PC-3 (cell line): ENCODE measurements at regions not wholly inside any gene's neighbourhood (a gene's known extent, or its start where the extent isn't known, plus 50 kb on each side); places are given as distances from the start of the nearest gene placed in this dataset.

Experiments
- ATAC-seq: fragments of 200-7000 bp; cut with Tn5 transposase; 2 replicates; pipeline ENCODE4 v1.9.1; 2020; ENCODE audit warnings: mild to moderate bottlenecking, moderate library complexity
- BruUV-seq: library from RNA; stranded (reverse); fragments of 400-500 nt; replicated peaks from 2 replicates; lab custom pipeline; 2021; lab: Mats Ljungman, UMichigan
- CTCF ChIA-PET: fragments of 300-600 bp; sonication (Branson Sonifier 250); formaldehyde crosslinking; loops from one replicate; lab custom pipeline; 2022; ENCODE audit warnings: antibody characterized with exemption; lab: Charles Lee
- POLR2A ChIA-PET: fragments of 300-600 bp; sonication (Branson Sonifier 250); formaldehyde crosslinking; loops from one replicate; lab custom pipeline; 2022; ENCODE audit warnings: antibody characterized with exemption; ENCODE audit not compliant: unreplicated experiment; lab: Charles Lee
- DNase-seq: peaks from one replicate; pipeline ENCODE4 v3.0.0-alpha.2; 2015
- H2AFZ ChIP-seq: fragments of 300-600 bp; sonication (generic); 2 replicates; pipeline ENCODE4 v1.6.0; 2016; ENCODE audit warnings: antibody characterized with exemption, low read length
- H3F3A ChIP-seq: fragments of 300-600 bp; sonication (generic); one replicate; pipeline ENCODE4 v1.6.0; 2017; ENCODE audit warnings: antibody characterized with exemption, low read length, control low read depth, mild to moderate bottlenecking; ENCODE audit not compliant: unreplicated experiment
- H3K27ac ChIP-seq: fragments of 300-600 bp; sonication (generic); 2 replicates; pipeline ENCODE4 v1.5.1; 2016; ENCODE audit warnings: mild to moderate bottlenecking, low read length
- H3K27me3 ChIP-seq: fragments of 300-600 bp; sonication (generic); 2 replicates; pipeline ENCODE4 v1.6.1; 2016; ENCODE audit warnings: low read length, mixed read lengths
- H3K36me3 ChIP-seq: fragments of 300-600 bp; sonication (generic); 2 replicates; pipeline ENCODE4 v1.6.1; 2016; ENCODE audit warnings: low read depth, mixed run types, low read length, mixed read lengths
- H3K4me1 ChIP-seq: fragments of 300-600 bp; sonication (generic); 2 replicates; pipeline ENCODE4 v1.5.1; 2016; ENCODE audit warnings: low read length; ENCODE audit not compliant: insufficient read depth
- H3K4me2 ChIP-seq: fragments of 300-600 bp; sonication (generic); 2 replicates; pipeline ENCODE4 v1.6.0; 2016; ENCODE audit warnings: low read length
- H3K4me3 ChIP-seq: fragments of 300-600 bp; sonication (generic); 2 replicates; pipeline ENCODE4 v1.5.1; 2016; ENCODE audit warnings: mild to moderate bottlenecking, low read length, mixed read lengths
- H3K79me2 ChIP-seq: fragments of 300-600 bp; sonication (generic); 2 replicates; pipeline ENCODE4 v1.6.1; 2017; ENCODE audit warnings: low read length, mixed read lengths
- H3K9ac ChIP-seq: fragments of 300-600 bp; sonication (generic); 2 replicates; pipeline ENCODE4 v1.6.0; 2016; ENCODE audit warnings: mild to moderate bottlenecking, low read length
- H3K9me2 ChIP-seq: fragments of 300-600 bp; sonication (generic); replicated peaks from 2 replicates; pipeline ENCODE4 v1.6.1; 2016; ENCODE audit warnings: mixed run types, low read length, mixed read lengths
- H3K9me3 ChIP-seq: fragments of 300-600 bp; sonication (generic); 2 replicates; pipeline ENCODE4 v1.6.1; 2016; ENCODE audit warnings: low read length, mixed read lengths
- H4K20me1 ChIP-seq: fragments of 300-600 bp; sonication (generic); 2 replicates; pipeline ENCODE4 v1.6.1; 2016; ENCODE audit warnings: low read length, mixed read lengths
- EZH2 ChIP-seq: fragments of 300-600 bp; sonication (generic); IDR thresholded peaks from one replicate; pipeline ENCODE4 v1.6.1; 2017; ENCODE audit warnings: antibody characterized with exemption, mild to moderate bottlenecking, low read length; ENCODE audit not compliant: unreplicated experiment
- EZH2phosphoT487 ChIP-seq: fragments of 300-600 bp; sonication (generic); IDR thresholded peaks from 2 replicates; pipeline ENCODE4 v1.6.1; 2018; ENCODE audit warnings: mild to moderate bottlenecking, antibody characterized with exemption, low read length, borderline replicate concordance
- intact Hi-C: fragments of 100-400 bp; cut with micrococcal nuclease; formaldehyde crosslinking; loops from 2 replicates; pipeline ENCODE4 v1.9.0; 2023
- TF ChIP-seq, protein P1 (sequence below): fragments of 300-600 bp; sonication (generic); conservative IDR thresholded peaks from 2 replicates; pipeline ENCODE4 v1.5.1; 2017; ENCODE audit warnings: antibody characterized with exemption, low read depth, mild to moderate bottlenecking, low read length

DNA sequence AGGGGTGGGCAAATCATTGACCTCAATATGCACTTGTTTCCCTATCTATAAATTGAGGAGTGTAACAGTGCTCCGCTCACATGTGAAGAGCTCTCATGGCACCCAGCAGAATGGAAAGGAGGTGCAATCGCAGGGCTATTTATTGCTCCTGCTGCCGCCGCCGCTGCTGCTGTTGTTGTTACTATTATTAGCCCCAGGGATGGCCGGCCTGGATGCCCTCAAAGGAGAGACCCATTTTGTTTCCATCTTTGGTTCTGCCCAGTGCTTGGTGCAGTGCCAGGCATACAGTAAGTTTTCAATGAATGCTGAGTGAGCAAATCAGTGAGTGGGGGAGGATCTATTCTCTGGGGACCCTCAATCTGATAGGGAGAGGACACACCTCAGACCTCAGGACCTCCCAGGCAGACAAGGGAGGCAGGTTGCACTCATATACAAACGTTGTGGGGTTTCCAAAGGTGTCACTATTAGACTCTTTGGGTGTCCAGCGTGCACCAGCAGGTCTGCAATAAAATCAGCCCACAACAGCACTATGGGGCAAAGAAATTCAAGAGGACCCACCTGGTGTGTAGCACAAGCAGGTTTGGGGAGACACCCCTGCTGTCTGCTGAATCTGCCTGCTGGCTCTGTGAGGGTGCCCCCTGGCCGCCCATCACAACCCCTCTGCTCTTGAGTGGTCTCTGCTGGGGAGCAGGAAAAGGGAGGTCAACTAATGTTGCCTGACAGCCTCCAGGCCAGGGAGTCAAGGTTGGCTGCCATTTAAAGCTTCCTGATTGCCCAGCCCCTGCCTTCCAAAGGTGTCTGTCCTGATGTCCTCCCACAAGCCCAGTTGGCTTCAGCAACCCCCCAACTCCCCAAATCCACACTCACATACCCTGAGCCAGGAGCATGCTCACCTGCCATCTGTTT is 136.3 kb downstream of the ACTL8 start:
- TF ChIP-seq EZH2 (no peak), EZH2phosphoT487 (no peak)
- TF ChIP-seq, protein P1, sequence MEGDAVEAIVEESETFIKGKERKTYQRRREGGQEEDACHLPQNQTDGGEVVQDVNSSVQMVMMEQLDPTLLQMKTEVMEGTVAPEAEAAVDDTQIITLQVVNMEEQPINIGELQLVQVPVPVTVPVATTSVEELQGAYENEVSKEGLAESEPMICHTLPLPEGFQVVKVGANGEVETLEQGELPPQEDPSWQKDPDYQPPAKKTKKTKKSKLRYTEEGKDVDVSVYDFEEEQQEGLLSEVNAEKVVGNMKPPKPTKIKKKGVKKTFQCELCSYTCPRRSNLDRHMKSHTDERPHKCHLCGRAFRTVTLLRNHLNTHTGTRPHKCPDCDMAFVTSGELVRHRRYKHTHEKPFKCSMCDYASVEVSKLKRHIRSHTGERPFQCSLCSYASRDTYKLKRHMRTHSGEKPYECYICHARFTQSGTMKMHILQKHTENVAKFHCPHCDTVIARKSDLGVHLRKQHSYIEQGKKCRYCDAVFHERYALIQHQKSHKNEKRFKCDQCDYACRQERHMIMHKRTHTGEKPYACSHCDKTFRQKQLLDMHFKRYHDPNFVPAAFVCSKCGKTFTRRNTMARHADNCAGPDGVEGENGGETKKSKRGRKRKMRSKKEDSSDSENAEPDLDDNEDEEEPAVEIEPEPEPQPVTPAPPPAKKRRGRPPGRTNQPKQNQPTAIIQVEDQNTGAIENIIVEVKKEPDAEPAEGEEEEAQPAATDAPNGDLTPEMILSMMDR: no peak
- H3K27me3 ChIP-seq: peaks cover 36% of the 10 kb centered on the region

DNA sequence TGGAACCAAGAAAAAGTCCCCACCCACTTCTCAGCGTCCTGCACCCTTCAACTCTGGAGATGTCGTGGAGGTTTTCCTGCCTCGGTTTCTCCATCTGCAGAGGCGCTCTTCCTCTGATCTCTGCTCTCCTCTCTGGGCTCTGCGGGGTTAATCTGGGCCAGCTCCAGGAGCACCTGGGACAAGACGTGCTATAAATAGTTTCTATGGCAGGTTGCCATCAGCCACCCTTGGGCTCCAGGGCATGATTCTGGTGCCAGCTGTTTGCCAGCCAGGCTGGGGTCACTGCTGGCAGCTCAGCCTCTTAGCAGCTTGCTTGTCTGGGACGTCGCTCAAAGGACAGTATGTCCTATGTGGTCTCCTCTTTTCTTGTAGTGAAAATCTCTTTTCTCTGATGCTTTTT is 137.1 kb downstream of the ACTL8 start:
- Histone ChIP-seq H3K4me3 (no peak overlapping the region), H3K27ac (no peak overlapping the region), H3K9ac (no peak overlapping the region), H3K9me3 (no peaks in the 10 kb centered on the region), H4K20me1 (no peaks in the 10 kb centered on the region), H2AFZ (no peak overlapping the region), H3K79me2 (no peaks in the 10 kb centered on the region), H3K9me2 (no peaks in the 10 kb centered on the region), H3F3A (no peaks in the 10 kb centered on the region), H3K36me3 (no peaks in the 10 kb centered on the region), H3K4me1 (no peaks in the 10 kb centered on the region), H3K4me2 (no peak overlapping the region), H3K27me3 (peaks cover 39% of the 10 kb centered on the region)
- POLR2A ChIA-PET: no interaction called here
- TF ChIP-seq EZH2phosphoT487 (no peak), EZH2 (no peak)
- TF ChIP-seq, protein P1: no peak
- no TSS peak for BruUV-seq
- CTCF ChIA-PET: no interaction called here
- intact Hi-C loops: no loop called here
- DNase-seq: peak; percentile 8
- no peak for ATAC-seq

More for the DNA sequence above, 136.3 kb downstream of the ACTL8 start:
- Histone ChIP-seq H3K4me2 (no peak overlapping the region), H3F3A (no peaks in the 10 kb centered on the region), H3K9me2 (no peaks in the 10 kb centered on the region), H3K27ac (no peak overlapping the region), H3K79me2 (no peaks in the 10 kb centered on the region), H2AFZ (no peak overlapping the region), H3K36me3 (no peaks in the 10 kb centered on the region), H3K9me3 (no peaks in the 10 kb centered on the region), H3K4me1 (no peaks in the 10 kb centered on the region), H3K9ac (no peak overlapping the region), H3K4me3 (no peak overlapping the region), H4K20me1 (no peaks in the 10 kb centered on the region)
- no peak for ATAC-seq
- ChIA-PET CTCF (no interaction called here), POLR2A (no interaction called here)
- DNase-seq: no peak
- intact Hi-C loops: no loop called here
- no TSS peak for BruUV-seq

DNA sequence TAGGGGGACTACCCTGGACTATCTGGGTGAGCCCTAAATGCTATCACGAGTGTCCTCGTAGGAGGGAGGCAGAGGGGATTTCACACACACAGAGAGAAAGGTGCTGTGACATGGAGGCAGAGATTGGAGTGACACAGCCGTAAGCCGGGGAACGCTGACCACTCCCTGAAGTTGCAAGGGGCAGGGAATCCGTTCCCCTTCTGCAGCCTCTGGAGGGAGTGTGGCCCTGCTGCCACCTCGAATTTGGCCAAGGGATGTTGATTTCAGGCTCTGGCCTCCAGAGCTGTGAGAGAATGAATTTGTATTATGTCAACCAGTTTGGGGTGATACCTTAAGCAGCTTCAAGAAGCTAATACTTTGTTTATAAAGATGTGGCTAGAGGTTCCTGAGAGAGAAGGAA is 137.7 kb downstream of the ACTL8 start:
- BruUV-seq: no TSS peak
- ATAC-seq (no peak), DNase-seq (no peak)
- no peaks in the 10 kb centered on the region for H3K36me3 ChIP-seq
- TF ChIP-seq EZH2phosphoT487: no peak
- no peak for TF ChIP-seq EZH2
- TF ChIP-seq, protein P1: no peak
- intact Hi-C loops: no loop called here
- ChIA-PET POLR2A (no interaction called here), CTCF (no interaction called here)
- no peaks in the 10 kb centered on the region for H3K9me3 ChIP-seq
- no peaks in the 10 kb centered on the region for H3K4me1 ChIP-seq
- no peaks in the 10 kb centered on the region for H3K79me2 ChIP-seq
- no peak overlapping the region for H2AFZ ChIP-seq
- no peak overlapping the region for H3K4me2 ChIP-seq
- H3K27me3 ChIP-seq: peaks cover 39% of the 10 kb centered on the region
- H3K9me2 ChIP-seq: no peaks in the 10 kb centered on the region
- no peak overlapping the region for H3K27ac ChIP-seq
- H4K20me1 ChIP-seq: no peaks in the 10 kb centered on the region
- no peak overlapping the region for H3K9ac ChIP-seq
- no peak overlapping the region for H3K4me3 ChIP-seq
- H3F3A ChIP-seq: no peaks in the 10 kb centered on the region
